SK-N-SH treated with all-trans-retinoic acid at 6 μM for 48 hours (cell line): ENCODE measurements at regions not wholly inside any gene's neighbourhood (a gene's known extent, or its start where the extent isn't known, plus 50 kb on each side); places are given as distances from the start of the nearest gene placed in this dataset.

Experiments used
- ATAC-seq: fragments of 200-7000 bp; cut with Tn5 transposase; 3 replicates; pipeline ENCODE4 v1.9.1; 2020; ENCODE audit warnings: mild to moderate bottlenecking, moderate library complexity
- ARNTL ChIP-seq: fragments of 450-650 bp; formaldehyde crosslinking; IDR thresholded peaks from 2 replicates; pipeline ENCODE4 v1.5.0; 2020; ENCODE audit warnings: low read depth, mild to moderate bottlenecking, moderate library complexity, borderline replicate concordance
- BACH2 ChIP-seq: fragments of 250-450 bp; sonication (Bioruptor Pico); IDR thresholded peaks from 2 replicates; pipeline ENCODE4 v1.9.0; 2021; ENCODE audit warnings: mild to moderate bottlenecking, borderline replicate concordance
- CSDC2 ChIP-seq: fragments of 250-450 bp; sonication (Bioruptor Pico); IDR thresholded peaks from 2 replicates; pipeline ENCODE4 v1.5.0; 2020; ENCODE audit warnings: mild to moderate bottlenecking, moderate library complexity
- ESRRG ChIP-seq: fragments of 250-450 bp; sonication (Bioruptor Pico); IDR thresholded peaks from 2 replicates; pipeline ENCODE4 v1.6.1; 2021; ENCODE audit warnings: mild to moderate bottlenecking
- GLIS3 ChIP-seq: fragments of 250-450 bp; sonication (Bioruptor Pico); IDR thresholded peaks from 2 replicates; pipeline ENCODE4 v1.5.0; 2020; ENCODE audit warnings: mild to moderate bottlenecking, moderate library complexity
- ISL1 ChIP-seq: fragments of 250-450 bp; sonication (Bioruptor Pico); IDR thresholded peaks from 2 replicates; pipeline ENCODE4 v2.1.2; 2022; ENCODE audit warnings: mild to moderate bottlenecking, moderate library complexity
- OSR1 ChIP-seq: fragments of 250-450 bp; sonication (Bioruptor Pico); IDR thresholded peaks from 2 replicates; pipeline ENCODE4 v1.8.0; 2022; ENCODE audit warnings: moderate library complexity, mild to moderate bottlenecking, inconsistent platforms
- PPARA ChIP-seq: fragments of 250-450 bp; sonication (Bioruptor Pico); IDR thresholded peaks from 2 replicates; pipeline ENCODE4 v1.5.0; 2020; ENCODE audit warnings: mild to moderate bottlenecking, borderline replicate concordance
- RARB ChIP-seq: fragments of 250-450 bp; sonication (Bioruptor Pico); IDR thresholded peaks from 2 replicates; pipeline ENCODE4 v1.8.0; 2021; ENCODE audit warnings: mild to moderate bottlenecking, moderate library complexity
- SNAI2 ChIP-seq: fragments of 250-450 bp; sonication (Bioruptor Pico); IDR thresholded peaks from 2 replicates; pipeline ENCODE4 v1.5.0; 2020; ENCODE audit warnings: mild to moderate bottlenecking, moderate library complexity
- TCF4 ChIP-seq: fragments of 250-450 bp; sonication (Bioruptor Pico); IDR thresholded peaks from 2 replicates; pipeline ENCODE4 v1.8.0; 2021; ENCODE audit warnings: mild to moderate bottlenecking, moderate library complexity, borderline replicate concordance
- TSHZ2 ChIP-seq: fragments of 250-450 bp; sonication (Bioruptor Pico); IDR thresholded peaks from 2 replicates; pipeline ENCODE4 v1.5.0; 2020; ENCODE audit warnings: mild to moderate bottlenecking, moderate library complexity
- ZC3H10 ChIP-seq: fragments of 250-450 bp; sonication (Bioruptor Pico); IDR thresholded peaks from 2 replicates; pipeline ENCODE4 v1.5.1; 2021; ENCODE audit warnings: mild to moderate bottlenecking, moderate library complexity
- ZFP3 ChIP-seq: fragments of 250-450 bp; sonication (Bioruptor Pico); IDR thresholded peaks from 2 replicates; pipeline ENCODE4 v1.5.0; 2020; ENCODE audit warnings: mild to moderate bottlenecking, moderate library complexity
- ZFP30 ChIP-seq: fragments of 450-650 bp; formaldehyde crosslinking; IDR thresholded peaks from 2 replicates; pipeline ENCODE4 v1.5.0; 2022; ENCODE audit warnings: mild to moderate bottlenecking, moderate library complexity
- ZNF565 ChIP-seq: fragments of 450-650 bp; formaldehyde crosslinking; conservative IDR thresholded peaks from 2 replicates; pipeline ENCODE4 v1.5.0; 2020; ENCODE audit warnings: low read depth, mild to moderate bottlenecking, moderate library complexity
- ZNF70 ChIP-seq: fragments of 450-650 bp; formaldehyde crosslinking; IDR thresholded peaks from 2 replicates; pipeline ENCODE4 v1.5.0; 2020; ENCODE audit warnings: mild to moderate bottlenecking, moderate library complexity
- ZNF8 ChIP-seq: fragments of 450-650 bp; formaldehyde crosslinking; IDR thresholded peaks from 2 replicates; pipeline ENCODE4 v1.5.0; 2020; ENCODE audit warnings: mild to moderate bottlenecking, moderate library complexity
- TF ChIP-seq, protein P1 (sequence below): fragments of 250-450 bp; sonication (Bioruptor Pico); IDR thresholded peaks from 2 replicates; pipeline ENCODE4 v1.8.0; 2020; ENCODE audit warnings: mild to moderate bottlenecking, moderate library complexity, borderline replicate concordance
- TF ChIP-seq, protein P2 (sequence below): fragments of 250-450 bp; sonication (Bioruptor Pico); IDR thresholded peaks from 2 replicates; pipeline ENCODE4 v1.5.1; 2020; ENCODE audit warnings: low read depth, mild to moderate bottlenecking, moderate library complexity
- TF ChIP-seq, protein P3 (sequence below): fragments of 250-450 bp; sonication (Bioruptor Pico); IDR thresholded peaks from 2 replicates; pipeline ENCODE4 v1.5.1; 2021; ENCODE audit warnings: mild to moderate bottlenecking, moderate library complexity

DNA sequence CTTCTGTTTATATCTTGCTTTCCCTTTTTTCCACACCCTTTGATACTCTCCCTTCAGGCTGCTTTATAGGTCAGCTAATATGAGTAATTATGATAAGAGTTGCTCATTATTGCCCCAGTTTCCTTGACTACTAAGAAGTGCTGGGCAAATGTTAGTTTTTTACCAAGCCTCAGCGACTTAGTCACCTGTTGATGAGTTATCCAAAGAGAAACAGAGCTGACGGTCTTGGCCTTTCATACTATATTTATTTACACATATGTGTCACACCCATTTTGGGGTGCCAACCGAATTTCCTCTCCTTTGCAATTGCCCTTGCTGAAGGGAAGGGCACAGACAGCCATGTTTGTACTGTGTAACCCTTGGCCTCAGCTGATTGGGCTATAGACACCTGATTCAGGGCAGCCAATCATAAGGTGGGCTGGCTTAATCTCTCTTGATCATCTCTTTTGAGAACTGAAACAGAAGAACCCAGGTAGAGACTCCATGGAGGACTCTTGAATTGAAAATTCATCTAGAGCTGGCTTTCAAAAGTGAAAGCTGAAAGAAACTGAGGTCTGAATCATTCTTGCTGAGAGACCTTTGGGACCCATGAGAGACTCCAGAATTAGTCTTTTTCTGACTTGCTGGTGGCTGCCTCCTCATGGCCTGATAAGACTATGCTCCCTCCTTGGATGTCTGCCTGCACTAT is 111.7 kb upstream of the RPS6KA3 start:
- no peak for ATAC-seq

DNA sequence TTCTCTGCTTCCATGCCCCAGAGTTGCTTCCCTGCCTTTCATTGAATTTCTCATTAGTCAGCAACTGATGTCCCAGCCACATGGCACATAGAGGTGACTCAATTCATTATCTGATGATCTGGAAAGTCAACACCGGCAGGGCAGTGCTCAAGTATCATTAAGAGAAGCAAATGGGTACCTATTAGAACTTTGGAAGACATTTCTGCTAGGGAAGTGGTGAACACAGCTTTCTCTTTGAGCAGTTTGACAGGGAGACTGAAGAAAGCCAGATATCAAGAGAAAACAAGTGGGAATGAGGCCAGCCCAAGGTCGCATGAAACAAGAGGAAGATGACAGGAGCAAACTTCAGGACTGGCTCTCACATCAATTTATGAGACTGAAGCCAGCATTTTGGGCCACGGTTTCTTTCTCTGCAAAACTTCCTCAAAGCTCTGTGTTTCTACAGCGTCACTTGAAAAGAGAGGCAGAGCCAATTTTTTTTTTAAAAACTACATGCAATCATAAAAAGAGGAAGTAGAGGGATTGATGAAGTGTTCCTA is 108.3 kb upstream of the RPS6KA3 start:
- peak; percentile 73 for ATAC-seq
- no peak for TF ChIP-seq ESRRG
- TF ChIP-seq ZNF70 (CRISPR knock-in tag), result no peak

More for the DNA sequence above, 111.7 kb upstream of the RPS6KA3 start:
- TF ChIP-seq PPARA (CRISPR knock-in tag) (no peak), OSR1 (CRISPR knock-in tag) (no peak), ZNF565 (no peak), GLIS3 (CRISPR knock-in tag) (no peak), TCF4 (CRISPR knock-in tag) (no peak), ZNF8 (CRISPR knock-in tag) (no peak), ISL1 (CRISPR knock-in tag) (no peak), CSDC2 (CRISPR knock-in tag) (no peak), SNAI2 (CRISPR knock-in tag) (no peak), ZNF70 (CRISPR knock-in tag) (no peak)
- TF ChIP-seq, protein P1, sequence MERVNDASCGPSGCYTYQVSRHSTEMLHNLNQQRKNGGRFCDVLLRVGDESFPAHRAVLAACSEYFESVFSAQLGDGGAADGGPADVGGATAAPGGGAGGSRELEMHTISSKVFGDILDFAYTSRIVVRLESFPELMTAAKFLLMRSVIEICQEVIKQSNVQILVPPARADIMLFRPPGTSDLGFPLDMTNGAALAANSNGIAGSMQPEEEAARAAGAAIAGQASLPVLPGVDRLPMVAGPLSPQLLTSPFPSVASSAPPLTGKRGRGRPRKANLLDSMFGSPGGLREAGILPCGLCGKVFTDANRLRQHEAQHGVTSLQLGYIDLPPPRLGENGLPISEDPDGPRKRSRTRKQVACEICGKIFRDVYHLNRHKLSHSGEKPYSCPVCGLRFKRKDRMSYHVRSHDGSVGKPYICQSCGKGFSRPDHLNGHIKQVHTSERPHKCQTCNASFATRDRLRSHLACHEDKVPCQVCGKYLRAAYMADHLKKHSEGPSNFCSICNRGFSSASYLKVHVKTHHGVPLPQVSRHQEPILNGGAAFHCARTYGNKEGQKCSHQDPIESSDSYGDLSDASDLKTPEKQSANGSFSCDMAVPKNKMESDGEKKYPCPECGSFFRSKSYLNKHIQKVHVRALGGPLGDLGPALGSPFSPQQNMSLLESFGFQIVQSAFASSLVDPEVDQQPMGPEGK (CRISPR knock-in tag), result no peak
- TF ChIP-seq, protein P2, sequence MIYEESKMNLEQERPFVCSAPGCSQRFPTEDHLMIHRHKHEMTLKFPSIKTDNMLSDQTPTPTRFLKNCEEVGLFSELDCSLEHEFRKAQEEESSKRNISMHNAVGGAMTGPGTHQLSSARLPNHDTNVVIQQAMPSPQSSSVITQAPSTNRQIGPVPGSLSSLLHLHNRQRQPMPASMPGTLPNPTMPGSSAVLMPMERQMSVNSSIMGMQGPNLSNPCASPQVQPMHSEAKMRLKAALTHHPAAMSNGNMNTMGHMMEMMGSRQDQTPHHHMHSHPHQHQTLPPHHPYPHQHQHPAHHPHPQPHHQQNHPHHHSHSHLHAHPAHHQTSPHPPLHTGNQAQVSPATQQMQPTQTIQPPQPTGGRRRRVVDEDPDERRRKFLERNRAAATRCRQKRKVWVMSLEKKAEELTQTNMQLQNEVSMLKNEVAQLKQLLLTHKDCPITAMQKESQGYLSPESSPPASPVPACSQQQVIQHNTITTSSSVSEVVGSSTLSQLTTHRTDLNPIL (CRISPR knock-in tag), result no peak

DNA sequence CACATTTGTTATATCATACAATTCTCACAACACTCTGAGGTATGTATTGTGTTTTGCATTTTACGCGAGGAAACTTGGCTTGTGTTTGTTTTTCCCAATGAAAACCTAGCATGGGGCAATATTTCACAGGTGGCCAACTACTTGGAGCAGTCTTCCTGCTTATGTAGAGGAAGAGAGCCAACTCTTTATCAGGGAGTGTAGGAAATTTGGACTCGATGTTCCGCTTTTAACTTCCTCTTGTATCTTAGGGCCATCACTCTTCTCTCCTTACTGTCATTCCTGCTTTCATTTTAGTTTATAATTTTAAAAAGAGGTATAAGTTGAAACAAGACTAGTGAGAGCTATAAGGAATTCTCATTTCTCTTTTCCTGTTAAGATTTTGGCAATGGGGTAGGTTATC is 107.7 kb upstream of the RPS6KA3 start:
- peak; percentile 21 for ATAC-seq
- TF ChIP-seq RARB (CRISPR knock-in tag) (no peak), ZFP3 (CRISPR knock-in tag) (no peak), ZNF70 (CRISPR knock-in tag) (no peak), ZNF565 (no peak), SNAI2 (CRISPR knock-in tag) (no peak), TCF4 (CRISPR knock-in tag) (no peak), ZC3H10 (CRISPR knock-in tag) (no peak)
- TF ChIP-seq, protein P3, sequence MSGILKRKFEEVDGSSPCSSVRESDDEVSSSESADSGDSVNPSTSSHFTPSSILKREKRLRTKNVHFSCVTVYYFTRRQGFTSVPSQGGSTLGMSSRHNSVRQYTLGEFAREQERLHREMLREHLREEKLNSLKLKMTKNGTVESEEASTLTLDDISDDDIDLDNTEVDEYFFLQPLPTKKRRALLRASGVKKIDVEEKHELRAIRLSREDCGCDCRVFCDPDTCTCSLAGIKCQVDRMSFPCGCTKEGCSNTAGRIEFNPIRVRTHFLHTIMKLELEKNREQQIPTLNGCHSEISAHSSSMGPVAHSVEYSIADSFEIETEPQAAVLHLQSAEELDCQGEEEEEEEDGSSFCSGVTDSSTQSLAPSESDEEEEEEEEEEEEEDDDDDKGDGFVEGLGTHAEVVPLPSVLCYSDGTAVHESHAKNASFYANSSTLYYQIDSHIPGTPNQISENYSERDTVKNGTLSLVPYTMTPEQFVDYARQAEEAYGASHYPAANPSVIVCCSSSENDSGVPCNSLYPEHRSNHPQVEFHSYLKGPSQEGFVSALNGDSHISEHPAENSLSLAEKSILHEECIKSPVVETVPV, result no peak
- TF ChIP-seq, protein P1 (CRISPR knock-in tag), result no peak

- no peak; the same call in 2 of the 3 replicates for ATAC-seq
Measured at GRCh38 chrX:20373063-20373462, 106.4 kb upstream of the RPS6KA3 start.

DNA sequence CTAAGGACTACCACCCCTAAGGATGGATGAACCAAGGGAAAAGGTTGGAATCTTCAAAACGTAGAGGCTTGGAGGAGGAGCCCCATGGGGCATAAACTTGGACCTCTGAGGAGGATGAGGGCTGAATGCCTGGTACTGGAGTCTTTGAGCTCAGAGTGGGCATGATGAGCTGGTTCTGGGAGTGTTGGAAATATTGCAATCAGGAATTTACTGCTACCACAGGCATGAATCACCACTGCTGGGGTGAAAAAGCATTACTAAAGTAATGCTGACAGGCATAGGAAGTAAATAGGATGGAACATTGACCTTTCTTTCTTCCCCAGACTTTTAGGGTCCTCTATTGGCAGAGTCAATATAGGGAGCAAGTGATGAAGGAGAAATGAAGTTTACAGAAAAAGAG is 105.8 kb upstream of the RPS6KA3 start:
- peak; percentile 60; the same call in 2 of the 3 replicates for ATAC-seq

More at GRCh38 chrX:20373063-20373462, 106.4 kb upstream of the RPS6KA3 start:
- no peak for TF ChIP-seq TCF4 (CRISPR knock-in tag)

DNA sequence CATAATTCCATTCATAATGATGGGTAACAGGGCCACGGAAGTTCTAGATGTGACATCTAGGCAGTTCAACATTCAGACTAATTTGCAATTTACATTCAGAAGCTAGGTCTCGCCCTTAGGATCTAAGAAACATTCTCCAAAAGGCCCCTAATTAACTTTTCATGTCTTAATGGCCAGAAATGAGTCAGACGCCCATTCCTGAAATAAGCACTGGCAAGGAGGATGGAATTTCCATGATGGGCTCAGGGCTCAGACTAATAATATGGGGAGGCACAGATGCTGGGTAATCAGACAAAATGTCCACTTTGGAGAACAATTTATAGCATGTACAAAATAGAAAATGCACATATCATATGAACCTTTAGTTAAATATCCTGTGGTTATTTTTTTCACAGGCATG is 102.8 kb upstream of the RPS6KA3 start:
- ATAC-seq, result no peak
- TF ChIP-seq ESRRG (no peak), BACH2 (CRISPR knock-in tag) (no peak), ZNF565 (no peak), ZNF8 (CRISPR knock-in tag) (no peak), ZFP30 (CRISPR knock-in tag) (no peak), TSHZ2 (no peak), ARNTL (CRISPR knock-in tag) (no peak), PPARA (CRISPR knock-in tag) (no peak)
- TF ChIP-seq, protein P1 (CRISPR knock-in tag), result no peak

More for the DNA sequence above, 105.8 kb upstream of the RPS6KA3 start:
- no peak for TF ChIP-seq BACH2 (CRISPR knock-in tag)
- TF ChIP-seq, all 23 proteins: peak for 0
